GM19238 (cell line): ENCODE measurements at regions not wholly inside any gene's neighbourhood (a gene's known extent, or its start where the extent isn't known, plus 50 kb on each side); places are given as distances from the start of the nearest gene placed in this dataset.

ENCODE experiments used
- DNase-seq: peaks from one replicate; pipeline ENCODE4 v3.0.0; 2011; ENCODE audit warnings: low spot score; ENCODE audit not compliant: insufficient read length

DNA sequence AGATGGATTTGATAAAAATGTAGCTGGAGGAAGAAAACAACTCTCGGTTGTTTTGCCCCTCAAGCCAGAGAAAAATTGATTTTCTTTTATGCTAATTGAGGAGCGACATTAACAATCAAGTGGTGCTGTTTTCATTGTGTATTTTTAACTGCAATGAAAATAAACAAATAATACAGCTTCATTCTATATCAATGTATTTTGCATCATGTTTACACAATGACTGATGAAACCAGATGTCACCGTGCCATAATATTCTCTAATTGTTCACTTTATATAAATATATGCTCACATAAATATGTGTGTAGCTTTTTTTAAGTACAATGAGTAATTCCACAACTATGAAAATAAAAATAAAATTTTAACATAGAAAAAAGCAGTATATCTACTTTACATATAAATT, 139.0 kb upstream of the PRDM9 start:
- no peak for DNase-seq

DNA sequence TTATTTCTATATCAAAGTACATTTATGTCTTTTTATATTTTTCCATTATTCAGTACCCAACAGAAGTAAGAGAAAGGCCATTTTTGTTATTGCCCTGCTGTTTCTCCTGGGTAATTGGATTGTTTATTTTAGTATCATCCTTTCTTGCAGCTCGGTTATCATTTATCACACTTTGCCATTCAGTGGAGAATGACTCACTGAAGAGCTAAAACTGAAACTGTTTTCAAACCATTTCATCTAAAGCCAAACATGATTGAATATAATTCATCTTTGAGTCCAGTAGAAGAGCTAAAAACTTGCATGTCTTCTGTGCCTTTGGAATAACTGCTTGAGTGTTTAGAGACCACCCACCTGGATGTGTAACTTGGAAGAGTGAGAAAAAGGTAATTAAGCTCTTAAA, 139.5 kb upstream of the PRDM9 start:
- DNase-seq = no peak

DNA sequence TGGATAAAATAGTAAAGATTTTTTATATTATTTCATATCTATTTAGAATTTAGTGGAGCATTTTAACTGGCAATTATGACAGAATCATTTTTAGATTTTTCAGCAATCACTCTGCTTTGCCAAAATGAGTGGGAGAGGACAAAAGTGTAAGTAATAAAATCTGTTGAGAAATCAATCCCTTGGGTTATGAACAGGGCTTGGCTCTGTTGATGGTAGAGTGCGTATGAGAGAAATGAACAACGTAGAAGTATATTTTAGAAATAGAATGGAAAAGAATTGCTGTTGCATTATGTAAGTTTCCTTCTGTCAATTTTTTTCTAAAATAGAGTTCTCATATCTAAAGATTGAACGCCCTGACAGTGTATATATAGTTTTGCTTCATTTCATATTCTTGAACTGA, 154.1 kb upstream of the PRDM9 start:
- DNase-seq = no peak

DNA sequence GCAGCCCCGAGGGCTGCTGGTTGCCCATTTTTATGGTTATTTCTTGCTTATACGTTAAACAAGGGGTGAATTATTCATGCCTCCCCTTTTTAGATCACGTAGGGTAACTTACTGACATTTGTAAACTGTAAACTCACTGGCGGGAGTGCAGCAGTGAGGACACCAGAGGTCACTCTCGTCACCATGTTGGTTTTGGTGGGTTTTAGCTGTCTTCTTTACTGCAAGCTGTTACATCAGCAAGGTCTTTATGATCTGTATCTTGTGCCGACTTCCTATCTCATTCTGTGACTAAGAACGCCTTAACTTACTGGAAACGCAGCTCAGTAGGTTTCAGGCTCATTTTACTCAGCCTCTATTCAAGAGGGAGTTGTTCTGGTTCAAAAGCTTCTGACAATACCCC, 155.0 kb upstream of the PRDM9 start:
- DNase-seq = no peak

DNA sequence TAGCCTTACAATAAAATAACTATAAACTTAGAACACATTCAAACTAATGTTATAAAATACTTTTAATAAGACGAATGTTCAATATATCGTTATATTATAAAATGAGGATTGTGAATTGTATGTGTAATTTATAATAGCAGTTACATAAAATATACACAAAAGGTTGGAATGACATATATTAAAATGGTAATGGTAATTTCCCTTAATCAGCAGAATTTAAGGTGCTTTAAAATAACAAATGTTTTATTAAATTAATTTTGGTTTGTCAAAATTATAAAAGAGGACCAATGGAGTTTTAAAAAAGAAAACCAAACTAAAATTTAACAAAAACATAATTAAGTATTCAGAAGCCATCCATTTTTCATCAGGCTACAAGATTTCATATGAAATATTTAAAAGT, 164.3 kb upstream of the PRDM9 start:
- no peak for DNase-seq

DNA sequence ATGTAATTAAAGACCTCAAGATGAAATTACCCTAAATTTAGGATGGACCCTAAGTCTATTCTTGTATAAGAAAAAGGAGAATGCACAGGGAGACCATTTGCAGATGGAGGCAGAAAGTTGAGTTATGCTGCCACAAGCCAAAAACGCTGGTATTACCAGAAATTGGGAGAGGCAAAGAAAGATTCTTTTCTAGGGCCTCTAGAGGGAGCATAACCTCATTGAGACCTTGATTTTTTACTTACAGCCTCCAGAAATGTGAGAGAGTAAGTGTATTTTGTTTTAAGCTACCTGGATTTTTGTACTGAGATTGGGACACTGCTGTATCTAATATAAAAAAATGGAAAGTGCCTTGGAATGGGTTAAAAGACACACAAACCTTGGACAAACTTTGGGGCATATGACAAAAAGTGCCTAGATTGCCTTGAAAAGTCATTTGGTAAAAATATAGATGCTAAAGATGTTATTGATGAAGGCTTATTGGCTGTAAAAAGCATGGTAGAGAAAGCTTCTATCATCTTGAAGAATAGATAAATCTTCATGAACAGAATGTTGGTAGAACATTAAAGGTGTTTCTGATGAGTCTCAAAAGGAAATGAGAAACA, 174.7 kb upstream of the PRDM9 start:
- no peak for DNase-seq

DNA sequence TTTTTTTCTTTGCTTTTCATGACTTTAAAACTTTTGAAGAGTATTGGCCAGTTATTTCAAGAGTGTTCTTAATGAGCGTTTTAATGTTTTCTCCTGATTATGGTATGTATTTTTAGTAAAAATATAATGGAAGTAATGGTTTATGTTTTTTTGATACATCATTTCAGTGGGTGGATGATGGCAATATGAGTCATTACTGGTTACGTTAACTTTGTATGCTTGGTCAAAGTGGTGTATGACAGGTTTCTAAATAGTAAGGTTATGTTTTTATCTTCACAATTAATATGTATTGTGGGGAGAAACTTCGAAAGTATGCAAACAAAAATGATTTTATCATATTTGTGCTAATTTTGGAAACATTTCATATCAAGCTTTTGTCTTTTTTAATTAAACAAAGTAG, 176.7 kb upstream of the PRDM9 start:
- no peak for DNase-seq

DNA sequence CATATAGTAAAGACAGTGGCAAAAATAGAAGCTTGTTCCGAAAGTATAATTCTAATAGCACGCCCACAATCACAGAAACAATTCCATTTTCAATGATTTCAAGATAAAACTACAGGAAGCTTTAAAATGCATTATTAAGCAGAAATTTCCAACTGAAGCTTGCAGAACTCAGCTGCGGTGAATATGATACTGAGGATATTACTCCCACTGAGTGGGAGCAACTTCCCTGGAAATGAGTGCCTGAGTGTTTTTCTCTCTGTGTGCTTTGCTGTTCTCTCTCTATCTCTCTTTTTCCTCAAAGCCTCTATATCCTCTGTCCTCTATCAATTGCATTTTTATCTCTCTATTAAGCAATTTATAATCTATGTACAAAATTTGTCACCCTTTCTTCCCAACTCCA, 187.5 kb upstream of the PRDM9 start:
- DNase-seq = no peak

DNA sequence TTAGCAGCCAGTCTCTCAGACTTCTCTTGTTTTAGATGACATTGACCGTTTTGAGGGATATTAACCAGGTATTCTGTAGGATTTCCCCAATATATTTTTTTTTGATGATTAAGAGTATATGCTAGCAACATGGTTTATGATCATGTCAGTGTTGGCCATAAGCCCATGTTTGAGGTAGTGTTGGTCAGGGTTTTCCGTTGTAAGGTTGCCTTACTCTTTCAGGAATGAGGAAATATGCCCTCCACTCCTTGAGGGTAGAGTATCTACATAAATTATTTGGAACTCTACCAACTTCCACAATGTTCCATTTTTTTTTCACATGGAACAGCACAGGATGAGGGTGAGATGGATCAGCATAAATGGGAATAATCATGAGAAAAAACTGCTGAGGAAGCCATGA, 188.4 kb upstream of the PRDM9 start:
- DNase-seq = no peak

DNA sequence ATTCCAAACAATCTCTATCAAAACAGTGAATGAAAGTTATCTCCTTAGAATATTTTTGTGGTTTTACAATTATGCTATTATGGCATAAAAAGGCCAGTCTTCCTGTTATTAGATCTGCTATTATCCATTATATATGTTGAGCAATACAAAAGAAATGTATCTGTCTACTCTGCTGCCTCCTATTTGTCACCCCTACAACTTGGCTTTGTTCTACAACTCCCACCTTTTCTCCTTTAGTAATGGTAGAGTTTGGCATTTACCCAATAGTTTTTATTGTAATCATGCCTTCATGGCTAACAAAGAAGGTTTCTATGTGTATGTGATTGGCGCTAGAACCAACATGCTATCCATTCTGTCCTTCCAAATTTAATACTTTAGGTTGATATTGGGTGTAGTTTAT, 189.2 kb upstream of the PRDM9 start:
- no peak for DNase-seq

DNA sequence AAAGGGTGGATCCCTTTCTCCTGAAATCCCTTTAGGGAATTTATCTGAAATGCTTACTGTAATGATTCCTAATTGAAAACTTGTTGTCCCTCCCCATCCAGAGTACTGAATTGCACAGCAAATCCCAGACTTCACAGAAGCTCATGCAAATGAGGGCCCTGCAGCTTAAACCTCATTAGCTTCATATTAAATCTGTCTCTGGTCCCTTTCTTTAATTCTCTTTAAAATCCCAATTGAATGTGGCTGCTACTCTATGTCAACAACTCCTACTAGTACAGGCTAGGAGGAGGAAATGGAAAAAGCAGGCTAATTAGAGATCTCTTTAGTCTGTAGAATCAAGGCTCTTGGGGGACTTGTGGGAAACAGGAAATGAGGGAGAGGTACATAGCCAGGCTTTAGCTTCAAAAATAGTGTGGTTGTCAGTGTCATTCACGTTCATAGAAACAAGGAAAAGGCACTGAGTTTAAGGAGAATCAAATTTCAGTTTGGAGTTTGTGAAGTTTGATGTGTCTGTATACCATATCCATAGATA, 191.3 kb upstream of the PRDM9 start:
- DNase-seq = no peak

DNA sequence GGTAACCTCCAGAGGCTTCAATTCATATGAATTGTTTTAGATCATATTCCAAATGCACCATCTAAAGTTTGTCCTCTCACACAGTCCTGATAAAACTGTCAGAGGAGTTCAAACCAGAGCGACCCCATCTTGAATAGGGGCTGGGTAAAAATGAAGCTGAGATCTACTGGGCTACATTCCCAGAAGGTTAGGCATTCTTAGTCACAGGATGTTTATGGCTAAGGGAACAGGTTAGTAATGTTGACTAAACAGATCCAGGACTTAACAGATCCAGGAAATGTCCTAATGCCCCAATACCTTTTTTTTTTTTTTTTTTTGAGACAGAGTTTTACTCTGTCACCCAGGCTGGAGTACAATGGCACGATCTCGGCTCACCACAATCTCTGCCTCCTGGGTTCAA, 192.6 kb upstream of the PRDM9 start:
- DNase-seq = no peak

DNA sequence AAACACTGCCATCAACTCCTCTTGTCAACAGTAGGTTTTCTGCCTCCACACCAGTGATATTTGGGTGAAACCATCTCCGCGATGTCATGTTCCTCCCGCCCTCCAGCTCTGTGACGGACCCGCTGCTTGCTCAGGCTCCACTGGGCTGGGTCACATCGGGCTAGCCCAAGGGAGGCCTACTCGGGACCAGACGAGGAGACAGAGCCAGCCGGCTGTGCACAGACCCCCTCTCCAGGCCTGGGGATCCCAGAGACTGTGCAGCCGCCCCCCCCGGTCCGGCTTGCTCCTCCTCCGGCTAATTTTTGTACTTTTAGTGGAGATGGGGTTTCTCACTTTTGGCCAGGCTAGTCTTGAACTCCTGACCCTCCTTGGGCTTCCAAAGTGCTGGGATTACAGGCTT, 202.4 kb upstream of the PRDM9 start:
- no peak for DNase-seq

DNA sequence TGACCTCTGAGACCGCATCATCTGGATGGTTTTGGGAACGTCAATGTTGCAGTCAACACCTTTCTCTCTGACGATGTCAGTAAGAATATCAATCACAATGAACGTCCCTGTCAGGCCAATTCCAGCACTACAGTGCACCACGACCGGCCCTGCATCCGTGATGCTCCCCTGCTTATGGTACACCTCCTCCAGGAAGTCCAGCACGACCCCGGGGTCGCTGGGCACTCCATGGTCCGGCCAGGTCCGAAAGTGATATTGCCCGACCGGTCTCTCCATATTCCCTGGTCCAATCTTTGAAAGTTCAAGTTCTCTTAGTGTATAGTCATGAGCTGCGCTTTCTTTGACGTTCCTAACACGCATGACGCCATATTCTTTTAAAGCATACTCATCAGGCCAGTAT, 203.6 kb upstream of the PRDM9 start:
- DNase-seq = no peak

DNA sequence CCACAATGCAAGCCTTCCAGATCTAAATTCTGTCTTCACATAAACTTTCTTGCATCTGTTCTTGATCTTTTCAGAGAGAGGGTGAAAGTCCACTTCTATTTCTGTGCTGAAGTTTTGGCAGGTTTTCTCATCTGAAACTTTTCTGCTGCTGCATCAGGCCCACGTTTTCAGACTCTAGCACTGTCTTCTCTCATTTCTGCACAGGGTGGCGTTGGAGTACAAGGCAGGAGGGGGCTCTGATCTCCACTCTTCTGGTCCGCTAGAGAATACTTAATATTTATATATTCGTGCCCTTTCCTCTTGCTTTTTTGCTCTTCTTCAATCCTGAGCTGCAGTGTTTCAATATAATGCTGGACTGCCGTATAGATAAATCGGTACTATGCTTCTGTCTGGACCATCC, 204.0 kb upstream of the PRDM9 start:
- no peak for DNase-seq

DNA sequence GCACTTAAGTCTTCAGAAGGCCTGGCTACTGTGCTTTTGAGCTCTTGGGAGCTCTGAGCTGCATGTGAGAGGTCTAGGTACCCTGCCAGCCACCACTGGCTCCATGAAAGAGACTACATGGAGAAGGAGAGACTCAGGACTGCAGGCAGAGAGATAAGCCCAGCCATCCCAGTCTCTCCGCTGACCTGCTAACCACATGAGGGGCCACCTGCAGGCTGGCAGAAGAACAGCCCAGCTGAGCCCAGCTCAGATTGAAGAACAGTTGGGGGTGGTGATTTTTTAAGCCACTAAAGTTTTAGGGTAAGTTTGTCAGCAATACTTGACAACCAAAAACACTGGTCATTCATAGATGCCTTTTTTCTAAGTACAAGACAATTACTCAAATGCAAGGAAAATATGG, 205.0 kb upstream of the PRDM9 start:
- DNase-seq = no peak

DNA sequence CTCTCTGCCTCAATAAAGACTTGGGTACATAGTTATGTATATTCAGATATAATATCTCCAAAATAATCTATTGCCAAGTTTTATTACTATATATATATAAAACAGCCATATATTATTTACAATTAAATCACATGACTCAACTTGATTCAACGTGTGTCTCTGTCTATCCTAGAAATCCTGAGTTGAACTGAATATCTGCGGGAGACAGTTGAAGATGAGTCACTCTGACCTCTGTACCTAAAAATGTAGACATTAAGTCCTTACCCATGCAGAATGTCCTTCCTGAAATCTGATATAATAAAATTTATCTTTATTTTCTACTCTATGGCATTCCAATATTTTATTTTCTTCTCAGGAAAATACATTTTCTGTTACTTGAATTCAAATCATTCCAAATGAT, 218.2 kb upstream of the PRDM9 start:
- DNase-seq = no peak

DNA sequence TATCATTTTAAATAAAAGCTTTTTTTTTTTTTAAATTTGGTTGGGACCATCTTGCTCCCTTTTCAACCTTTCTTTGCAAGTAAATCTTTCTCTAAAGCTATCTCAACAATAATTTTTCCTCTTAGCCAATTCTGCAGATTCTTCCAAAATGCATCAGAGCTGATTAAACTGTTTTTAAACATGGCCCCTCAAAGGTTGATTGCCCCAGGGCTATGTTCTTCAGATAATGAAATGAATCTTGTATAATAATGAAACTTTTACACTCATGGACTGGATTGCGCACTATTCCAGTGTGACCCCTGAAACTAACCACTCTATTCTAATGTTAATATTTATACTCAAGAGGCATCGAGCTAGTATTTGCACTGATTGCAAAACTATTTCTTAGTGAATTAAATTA, 222.8 kb upstream of the PRDM9 start:
- DNase-seq = no peak

DNA sequence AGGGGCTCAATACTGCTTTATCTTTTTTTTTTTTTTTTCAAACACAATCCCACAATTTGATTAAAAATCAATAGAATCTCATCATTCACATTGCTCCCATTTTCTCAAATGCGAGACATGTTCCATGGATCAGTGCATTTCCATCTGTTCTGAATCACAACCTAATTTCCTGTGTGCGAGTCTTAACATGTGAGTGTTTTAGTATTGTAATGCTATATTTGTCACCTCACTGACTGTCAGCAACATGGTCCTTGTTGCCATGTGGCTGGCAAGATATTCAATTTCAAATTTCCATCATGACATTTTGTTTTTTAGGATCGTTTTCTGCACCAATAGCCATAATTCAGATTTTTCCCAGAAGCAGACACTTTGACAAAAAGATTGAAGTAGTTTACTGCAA, 233.2 kb upstream of the PRDM9 start:
- DNase-seq = no peak

DNA sequence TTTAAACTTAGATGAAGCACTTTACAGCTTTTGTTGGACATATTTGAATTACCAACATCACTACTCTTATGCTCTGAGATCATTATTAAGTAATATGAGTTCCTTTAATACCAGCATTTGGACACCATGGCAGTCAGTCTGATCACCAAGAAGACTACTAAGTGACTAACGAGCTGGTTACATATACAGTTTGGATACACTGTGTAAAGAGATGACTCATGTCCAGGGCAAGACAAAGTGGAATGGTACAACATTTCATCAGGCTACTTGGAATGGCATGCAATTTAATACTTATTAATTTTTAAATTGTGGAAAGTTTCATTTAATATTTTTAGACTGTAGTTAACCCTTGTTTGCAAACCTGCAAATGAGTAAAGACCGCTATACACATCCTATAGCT, 237.4 kb upstream of the PRDM9 start:
- no peak for DNase-seq

DNA sequence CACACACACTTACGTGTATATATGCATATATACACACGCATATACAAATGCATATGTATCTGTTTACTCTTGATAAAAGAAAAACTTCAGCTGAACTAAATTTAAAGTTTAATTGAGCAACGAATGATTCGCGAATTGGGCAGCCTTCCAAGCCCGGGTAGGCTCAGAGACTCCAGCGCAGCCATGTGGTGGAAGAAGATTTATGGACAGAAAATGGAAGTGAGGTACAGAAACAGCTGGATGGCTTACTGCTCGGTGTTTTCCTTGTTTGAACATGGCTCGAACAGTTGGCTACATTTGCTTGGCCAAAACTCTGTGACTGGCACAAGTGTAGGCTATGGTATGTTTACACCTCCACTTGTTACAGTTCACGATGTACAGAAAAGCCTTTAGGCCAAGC, 239.3 kb upstream of the PRDM9 start:
- no peak for DNase-seq

DNA sequence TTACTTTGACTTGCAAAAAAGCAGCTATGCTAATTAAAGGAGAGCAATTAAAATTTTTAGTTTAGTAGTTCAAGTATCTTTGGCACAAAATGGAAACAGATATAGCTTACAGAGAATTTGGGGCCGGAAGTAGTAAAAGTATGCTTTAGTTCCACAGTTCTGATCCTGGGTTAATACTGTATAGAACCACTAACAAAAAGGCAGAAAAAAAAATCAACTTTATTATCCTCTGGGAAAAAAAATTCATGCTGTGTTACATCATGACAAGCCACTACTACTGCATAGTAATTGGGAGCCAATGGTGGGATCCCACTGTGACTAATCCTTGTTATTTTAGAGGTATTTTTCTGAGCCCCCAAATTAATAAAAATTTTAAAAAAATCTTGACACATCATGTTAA, 246.8 kb upstream of the PRDM9 start:
- DNase-seq = no peak

DNA sequence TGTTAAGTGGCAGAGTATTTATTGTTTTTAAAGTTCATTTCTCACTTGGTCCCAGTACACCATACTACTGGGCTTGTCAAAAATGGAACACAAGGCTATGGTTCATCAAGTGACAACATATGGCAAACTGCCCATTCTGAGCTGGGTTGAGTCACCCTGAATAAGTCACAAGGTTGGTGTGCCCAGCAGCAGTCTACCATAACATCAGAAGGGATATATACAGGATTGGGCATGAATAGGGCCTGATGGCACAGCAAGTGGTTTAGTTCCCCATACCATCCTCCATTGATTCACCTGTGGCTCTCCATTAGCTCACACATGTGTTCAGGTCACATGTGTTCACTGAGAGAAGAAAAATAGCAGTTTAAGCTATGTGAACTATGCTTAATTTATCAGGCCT, 249.8 kb upstream of the PRDM9 start:
- no peak for DNase-seq

DNA sequence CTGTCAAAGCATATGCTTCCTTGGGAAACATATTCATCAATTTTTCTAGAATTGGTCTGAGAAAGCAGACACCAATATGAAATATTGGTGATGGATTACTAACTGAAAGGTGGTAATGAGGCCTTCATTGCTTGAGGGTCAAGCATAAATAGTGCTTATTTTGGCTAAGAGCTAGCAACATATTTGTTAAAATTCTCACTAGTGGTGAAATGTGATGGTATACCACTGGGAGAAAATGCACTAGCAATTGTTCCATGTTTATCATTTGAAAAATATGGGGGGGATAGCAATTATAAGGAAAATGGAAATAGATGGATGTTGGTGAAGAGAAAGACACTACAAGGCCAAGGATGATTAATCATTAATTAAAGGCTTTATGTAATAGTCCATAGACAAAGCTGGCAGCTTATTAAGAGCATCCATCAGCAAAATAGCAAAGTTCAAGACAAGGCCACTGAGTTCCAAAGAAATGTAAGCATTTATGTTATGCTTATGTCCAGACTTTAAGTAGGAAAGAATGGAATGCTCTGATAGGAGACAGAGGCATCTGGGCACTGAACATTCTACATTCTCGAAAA, 253.7 kb upstream of the PRDM9 start:
- DNase-seq = no peak
